ENCODE measurements at regions not wholly inside any gene's neighbourhood (a gene's known extent, or its start where the extent isn't known, plus 50 kb on each side); places are given as distances from the start of the nearest gene placed in this dataset.
"Not testable (repeated sequence)": the region's sequence is repeated elsewhere in the genome, so short reads cannot be mapped to it uniquely, and the experiment has no call there.

DNA sequence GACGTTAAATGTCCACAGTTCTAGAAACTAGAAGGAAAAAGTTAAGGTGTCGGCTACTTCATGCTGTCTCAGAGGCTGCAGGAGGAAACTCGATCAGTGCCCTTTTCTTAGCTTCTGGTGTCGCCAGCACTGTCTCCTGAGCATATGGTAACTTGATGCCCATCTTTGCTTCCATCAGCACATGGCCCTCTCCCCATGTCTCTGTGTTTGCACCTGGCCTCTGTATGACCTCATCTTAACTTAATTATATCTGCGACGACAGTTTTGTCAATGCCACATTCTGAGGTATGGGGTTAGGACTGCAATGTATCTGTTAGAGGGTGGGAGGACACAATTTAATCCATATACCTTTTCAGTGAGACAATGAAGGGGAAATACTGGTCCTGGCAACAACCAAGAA is 449.9 kb downstream of the POM121L12 start:
- Mint-ChIP-seq H3K36me3 (no peaks in the 10 kb centered on the region), H3K4me3 (no peak overlapping the region), H3K9me3 (peaks cover 22% of the 10 kb centered on the region), H3K27ac (no peak overlapping the region), H3K4me1 (no peaks in the 10 kb centered on the region)
- no peak for ATAC-seq
- DNase-seq (ENCODE audit: low spot score in 2 of 2), result no peak

DNA sequence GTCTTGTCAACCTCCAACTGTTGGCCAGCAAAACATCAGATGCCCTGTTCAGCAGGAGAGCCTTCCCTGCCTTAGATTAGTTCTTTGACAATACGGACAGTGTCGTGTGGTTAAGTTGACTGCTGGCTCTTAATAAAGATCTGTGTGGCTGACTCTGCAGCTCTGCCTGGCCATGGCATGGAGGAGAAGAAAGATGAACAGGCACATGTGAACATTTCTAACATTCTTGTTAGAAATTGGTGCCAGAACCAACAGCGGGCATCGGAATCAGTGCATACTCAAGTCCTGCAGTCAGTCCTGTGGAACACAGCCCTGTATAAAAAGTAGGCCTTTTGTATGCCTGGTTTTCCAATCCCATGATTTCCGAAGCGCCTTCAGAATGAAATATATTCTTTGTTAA is 455.6 kb downstream of the POM121L12 start:
- H3K27ac Mint-ChIP-seq, result no peak overlapping the region
- ATAC-seq (no peak), DNase-seq (ENCODE audit: low spot score in 2 of 2) (no peak)
- no peaks in the 10 kb centered on the region for H3K4me1 Mint-ChIP-seq
- H3K9me3 Mint-ChIP-seq, result peaks cover 31% of the 10 kb centered on the region
- H3K4me3 Mint-ChIP-seq, result no peak overlapping the region
- no peaks in the 10 kb centered on the region for H3K36me3 Mint-ChIP-seq

DNA sequence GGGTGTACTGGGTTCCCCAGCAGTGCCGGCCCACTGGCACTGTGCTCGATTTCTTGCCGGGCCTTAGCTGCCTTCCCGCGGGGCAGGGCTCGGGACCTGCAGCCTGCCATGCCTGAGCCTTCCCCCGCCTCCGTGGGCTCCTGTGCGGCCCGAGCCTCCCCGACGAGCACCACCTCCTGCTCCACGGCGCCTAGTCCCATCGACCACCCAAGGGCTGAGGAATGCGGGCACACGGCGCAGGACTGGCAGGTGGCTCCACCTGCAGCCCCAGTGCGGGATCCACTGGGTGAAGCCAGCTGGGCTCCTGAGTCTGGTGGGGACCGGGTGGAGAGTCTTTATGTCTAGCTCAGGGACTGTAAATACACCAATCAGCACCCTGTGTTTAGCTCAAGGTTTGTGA is 459.7 kb downstream of the POM121L12 start:
- H3K9me3 Mint-ChIP-seq, result peaks cover 18% of the 10 kb centered on the region
- ATAC-seq; H3K4me1 Mint-ChIP-seq; H3K27ac Mint-ChIP-seq; DNase-seq (ENCODE audit: low spot score in 2 of 2); H3K4me3 Mint-ChIP-seq; H3K36me3 Mint-ChIP-seq: not testable (repeated sequence)

DNA sequence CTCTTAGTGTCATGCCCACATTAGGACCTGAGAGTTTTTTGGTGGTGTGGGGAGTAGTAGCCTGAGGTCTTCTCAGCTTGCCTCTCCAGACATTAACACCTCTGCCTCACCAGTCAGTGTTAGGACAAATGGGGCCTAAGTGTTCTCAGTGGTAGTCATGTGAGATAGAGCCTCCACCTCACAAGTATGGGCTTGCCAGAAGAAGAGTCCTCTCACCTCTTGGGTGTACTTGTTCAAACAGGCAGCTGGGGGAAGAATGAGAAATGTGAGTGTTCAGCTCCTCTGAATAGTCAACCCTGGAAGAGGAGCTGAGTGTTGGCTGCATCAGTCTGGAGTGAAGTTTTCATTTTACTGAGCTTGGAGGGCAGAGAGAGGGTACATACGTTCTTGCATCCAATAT is 464.6 kb downstream of the POM121L12 start:
- no peaks in the 10 kb centered on the region for H3K36me3 Mint-ChIP-seq
- peaks cover 11% of the 10 kb centered on the region for H3K9me3 Mint-ChIP-seq
- H3K4me3 Mint-ChIP-seq, result no peak overlapping the region
- no peaks in the 10 kb centered on the region for H3K4me1 Mint-ChIP-seq
- ATAC-seq (no peak), DNase-seq (ENCODE audit: low spot score in 2 of 2) (no peak)
- no peak overlapping the region for H3K27ac Mint-ChIP-seq

DNA sequence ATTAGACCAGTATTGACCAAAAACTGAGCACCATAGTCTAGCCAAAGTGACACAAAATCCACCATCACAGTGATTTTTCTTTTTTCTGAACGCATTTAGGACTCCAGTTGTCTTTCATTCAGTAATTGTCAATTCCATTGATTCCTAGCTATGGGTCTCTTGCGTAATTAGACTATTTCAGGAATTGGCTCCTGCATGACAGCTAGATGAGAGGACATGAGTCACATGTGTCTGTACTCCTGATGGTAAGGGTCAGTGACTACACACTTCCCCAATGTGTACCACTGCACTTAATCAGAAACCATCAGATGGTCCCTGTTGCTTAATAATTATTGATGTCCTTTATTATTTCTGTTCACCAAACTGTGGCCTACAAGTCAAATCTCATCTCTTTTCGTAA is 469.5 kb downstream of the POM121L12 start:
- Mint-ChIP-seq H3K36me3 (no peaks in the 10 kb centered on the region), H3K4me1 (no peaks in the 10 kb centered on the region), H3K9me3 (peaks cover 11% of the 10 kb centered on the region), H3K27ac (no peak overlapping the region), H3K4me3 (no peak overlapping the region)
- ATAC-seq (no peak), DNase-seq (ENCODE audit: low spot score in 2 of 2) (no peak)

DNA sequence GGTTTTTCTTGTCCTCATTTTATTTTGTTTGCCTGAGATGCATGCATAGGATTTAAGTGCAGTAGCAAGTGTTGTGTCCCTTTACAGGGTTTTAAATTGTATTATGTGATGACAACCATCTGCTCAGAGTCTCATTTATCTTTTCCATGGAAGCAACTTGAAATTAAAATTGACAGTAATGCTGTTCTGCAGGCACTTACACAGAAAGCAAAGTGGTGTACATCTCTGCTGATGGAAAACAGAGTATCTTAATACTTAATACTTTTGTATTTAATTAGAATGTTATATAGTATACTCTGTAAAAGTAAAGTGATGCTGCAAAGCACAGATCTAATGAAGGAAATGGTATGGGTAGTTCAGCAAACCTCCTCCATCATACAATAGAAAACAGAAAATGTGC is 482.9 kb downstream of the POM121L12 start:
- Mint-ChIP-seq H3K4me3 (no peak overlapping the region), H3K9me3 (peaks cover 29% of the 10 kb centered on the region), H3K4me1 (no peaks in the 10 kb centered on the region), H3K36me3 (no peaks in the 10 kb centered on the region), H3K27ac (no peak overlapping the region)
- DNase-seq (ENCODE audit: low spot score in 2 of 2), result no peak
- no peak for ATAC-seq

DNA sequence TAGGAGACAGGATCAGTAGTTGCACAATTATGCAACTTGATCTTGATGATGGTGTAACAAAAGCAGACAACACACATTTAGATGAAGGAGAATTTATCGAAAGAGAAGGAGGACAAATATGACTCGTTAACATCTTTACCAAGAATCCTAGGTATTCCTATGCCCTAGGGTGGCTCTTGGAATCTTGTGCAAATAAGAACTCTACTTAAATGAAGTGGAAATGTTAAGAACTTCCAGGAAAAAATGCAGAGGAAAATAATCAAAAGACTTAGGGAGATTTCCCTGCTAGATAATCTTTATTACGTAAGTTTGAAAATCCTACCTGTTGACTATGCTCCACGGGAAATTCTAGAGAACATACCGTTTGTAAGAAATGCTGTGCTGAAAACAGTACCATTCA is 485.4 kb downstream of the POM121L12 start:
- Mint-ChIP-seq H3K36me3 (no peaks in the 10 kb centered on the region), H3K27ac (no peak overlapping the region), H3K4me3 (no peak overlapping the region), H3K9me3 (peaks cover 31% of the 10 kb centered on the region), H3K4me1 (no peaks in the 10 kb centered on the region)
- no peak for DNase-seq (ENCODE audit: low spot score in 2 of 2)
- no peak for ATAC-seq

DNA sequence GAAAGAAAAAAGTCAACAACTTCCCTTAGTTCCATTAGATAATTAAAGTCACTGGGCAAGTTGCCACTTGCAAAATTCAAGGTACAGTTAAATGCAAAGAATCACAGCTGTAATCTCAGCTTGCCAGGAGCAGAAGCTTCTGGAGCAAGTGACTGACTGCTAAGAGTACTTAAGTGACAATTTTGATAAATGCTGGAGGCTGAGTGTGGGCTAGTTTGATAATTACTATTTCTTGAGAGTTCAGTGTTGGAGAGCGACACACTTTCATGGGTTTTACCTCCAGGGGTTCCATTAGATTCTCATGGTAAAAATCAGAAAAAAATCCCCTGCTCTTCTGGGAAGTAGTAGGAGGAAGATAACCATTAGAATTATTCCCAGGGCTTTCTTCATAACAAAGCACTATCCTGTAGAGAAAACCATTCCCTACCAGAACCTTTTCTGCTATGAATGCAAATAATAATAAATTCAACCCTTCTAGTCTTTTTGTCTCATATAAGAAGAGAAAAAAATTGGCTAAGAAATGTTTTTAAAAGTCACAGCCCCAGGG is 486.3 kb downstream of the POM121L12 start:
- no peaks in the 10 kb centered on the region for H3K4me1 Mint-ChIP-seq
- H3K9me3 Mint-ChIP-seq, result peaks cover 29% of the 10 kb centered on the region
- DNase-seq (ENCODE audit: low spot score in 2 of 2), result no peak

DNA sequence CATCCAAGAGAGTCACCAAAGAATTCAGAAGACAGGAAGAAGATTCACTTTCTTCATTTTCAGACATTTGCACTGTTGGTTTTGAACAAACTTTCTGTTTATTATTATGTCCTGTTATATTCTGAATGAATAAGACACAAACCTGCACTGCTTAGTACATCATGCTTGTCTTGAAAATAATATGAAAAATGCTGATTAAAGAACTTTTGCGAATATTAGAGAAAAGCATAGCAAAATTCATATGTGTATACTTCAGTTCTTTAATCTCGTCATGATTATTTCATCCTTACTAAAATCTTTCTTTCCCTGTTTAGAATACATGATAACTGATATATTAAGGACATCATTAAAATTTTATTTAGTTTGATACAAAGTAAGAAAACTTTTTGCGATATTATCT is 504.1 kb downstream of the POM121L12 start:
- Mint-ChIP-seq H3K4me3 (no peak overlapping the region), H3K27ac (no peak overlapping the region), H3K4me1 (no peaks in the 10 kb centered on the region), H3K9me3 (peaks cover 25% of the 10 kb centered on the region), H3K36me3 (no peaks in the 10 kb centered on the region)
- no peak for ATAC-seq
- DNase-seq (ENCODE audit: low spot score in 2 of 2), result no peak

More for the DNA sequence above, 486.3 kb downstream of the POM121L12 start:
- no peak overlapping the region for H3K27ac Mint-ChIP-seq
- ATAC-seq, result no peak
- H3K4me3 Mint-ChIP-seq, result no peak overlapping the region
- no peaks in the 10 kb centered on the region for H3K36me3 Mint-ChIP-seq

DNA sequence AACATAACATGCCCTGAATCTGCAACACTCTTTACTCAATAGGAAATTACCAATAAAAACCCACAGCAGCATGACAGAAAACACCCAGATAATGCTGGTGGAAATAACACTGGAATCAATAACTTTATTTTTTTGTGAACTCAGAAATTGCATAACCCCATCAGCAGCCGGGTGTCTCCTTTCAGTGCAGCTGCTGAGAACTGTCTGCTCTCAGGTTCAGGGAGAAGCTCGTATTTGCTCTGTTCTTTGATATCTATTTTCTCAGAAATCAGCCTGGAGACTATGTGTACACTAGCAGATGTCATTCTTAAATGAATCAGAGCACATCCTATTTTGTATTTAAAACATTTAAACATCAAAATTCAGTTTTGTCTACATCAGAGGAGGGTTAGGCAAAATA is 506.0 kb downstream of the POM121L12 start:
- Mint-ChIP-seq H3K36me3 (no peaks in the 10 kb centered on the region), H3K27ac (no peak overlapping the region), H3K9me3 (peaks cover 27% of the 10 kb centered on the region), H3K4me1 (no peaks in the 10 kb centered on the region), H3K4me3 (no peak overlapping the region)
- ATAC-seq (no peak), DNase-seq (ENCODE audit: low spot score in 2 of 2) (no peak)

DNA sequence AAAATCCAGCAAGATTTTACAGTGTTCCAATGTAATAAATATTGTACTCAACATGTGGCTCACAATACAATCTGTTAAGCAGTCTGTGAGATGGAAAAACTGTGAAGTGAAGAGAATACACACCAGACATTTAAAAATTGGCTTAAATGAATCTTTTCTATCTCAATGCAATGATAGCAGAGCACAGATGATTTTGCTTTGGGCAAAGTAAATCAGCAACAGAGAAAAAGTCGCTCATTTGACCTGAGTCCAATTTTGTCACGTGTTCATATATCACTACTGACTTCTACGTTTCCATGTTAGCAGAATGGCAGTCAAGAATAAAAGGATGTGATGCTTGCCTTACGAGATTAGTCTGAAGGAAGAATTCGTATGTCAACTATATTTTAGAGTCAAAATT is 506.7 kb downstream of the POM121L12 start:
- ATAC-seq (no peak), DNase-seq (ENCODE audit: low spot score in 2 of 2) (no peak)
- no peaks in the 10 kb centered on the region for H3K36me3 Mint-ChIP-seq
- H3K27ac Mint-ChIP-seq, result no peak overlapping the region
- no peaks in the 10 kb centered on the region for H3K4me1 Mint-ChIP-seq
- H3K9me3 Mint-ChIP-seq, result peaks cover 27% of the 10 kb centered on the region
- no peak overlapping the region for H3K4me3 Mint-ChIP-seq
